SK-N-SH treated with all-trans-retinoic acid at 6 μM for 48 hours (cell line): ENCODE measurements at regions not wholly inside any gene's neighbourhood (a gene's known extent, or its start where the extent isn't known, plus 50 kb on each side); places are given as distances from the start of the nearest gene placed in this dataset.

ENCODE experiments used
- ARNTL ChIP-seq: fragments of 450-650 bp; formaldehyde crosslinking; IDR thresholded peaks from 2 replicates; pipeline ENCODE4 v1.5.0; 2020; ENCODE audit warnings: low read depth, mild to moderate bottlenecking, moderate library complexity, borderline replicate concordance
- ISL1 ChIP-seq: fragments of 250-450 bp; sonication (Bioruptor Pico); IDR thresholded peaks from 2 replicates; pipeline ENCODE4 v2.1.2; 2022; ENCODE audit warnings: mild to moderate bottlenecking, moderate library complexity
- OSR1 ChIP-seq: fragments of 250-450 bp; sonication (Bioruptor Pico); IDR thresholded peaks from 2 replicates; pipeline ENCODE4 v1.8.0; 2022; ENCODE audit warnings: moderate library complexity, mild to moderate bottlenecking, inconsistent platforms
- PPARA ChIP-seq: fragments of 250-450 bp; sonication (Bioruptor Pico); IDR thresholded peaks from 2 replicates; pipeline ENCODE4 v1.5.0; 2020; ENCODE audit warnings: mild to moderate bottlenecking, borderline replicate concordance
- TF ChIP-seq, protein P1 (sequence below): fragments of 250-450 bp; sonication (Bioruptor Pico); IDR thresholded peaks from 2 replicates; pipeline ENCODE4 v1.8.0; 2020; ENCODE audit warnings: mild to moderate bottlenecking, moderate library complexity, borderline replicate concordance
- TF ChIP-seq, protein P2 (sequence below): fragments of 250-450 bp; sonication (Bioruptor Pico); IDR thresholded peaks from 2 replicates; pipeline ENCODE4 v1.8.0; 2021; ENCODE audit warnings: low read depth, mild to moderate bottlenecking, moderate library complexity, borderline replicate concordance

- TF ChIP-seq, protein P1, sequence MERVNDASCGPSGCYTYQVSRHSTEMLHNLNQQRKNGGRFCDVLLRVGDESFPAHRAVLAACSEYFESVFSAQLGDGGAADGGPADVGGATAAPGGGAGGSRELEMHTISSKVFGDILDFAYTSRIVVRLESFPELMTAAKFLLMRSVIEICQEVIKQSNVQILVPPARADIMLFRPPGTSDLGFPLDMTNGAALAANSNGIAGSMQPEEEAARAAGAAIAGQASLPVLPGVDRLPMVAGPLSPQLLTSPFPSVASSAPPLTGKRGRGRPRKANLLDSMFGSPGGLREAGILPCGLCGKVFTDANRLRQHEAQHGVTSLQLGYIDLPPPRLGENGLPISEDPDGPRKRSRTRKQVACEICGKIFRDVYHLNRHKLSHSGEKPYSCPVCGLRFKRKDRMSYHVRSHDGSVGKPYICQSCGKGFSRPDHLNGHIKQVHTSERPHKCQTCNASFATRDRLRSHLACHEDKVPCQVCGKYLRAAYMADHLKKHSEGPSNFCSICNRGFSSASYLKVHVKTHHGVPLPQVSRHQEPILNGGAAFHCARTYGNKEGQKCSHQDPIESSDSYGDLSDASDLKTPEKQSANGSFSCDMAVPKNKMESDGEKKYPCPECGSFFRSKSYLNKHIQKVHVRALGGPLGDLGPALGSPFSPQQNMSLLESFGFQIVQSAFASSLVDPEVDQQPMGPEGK (CRISPR knock-in tag): no peak
- TF ChIP-seq, protein P2, sequence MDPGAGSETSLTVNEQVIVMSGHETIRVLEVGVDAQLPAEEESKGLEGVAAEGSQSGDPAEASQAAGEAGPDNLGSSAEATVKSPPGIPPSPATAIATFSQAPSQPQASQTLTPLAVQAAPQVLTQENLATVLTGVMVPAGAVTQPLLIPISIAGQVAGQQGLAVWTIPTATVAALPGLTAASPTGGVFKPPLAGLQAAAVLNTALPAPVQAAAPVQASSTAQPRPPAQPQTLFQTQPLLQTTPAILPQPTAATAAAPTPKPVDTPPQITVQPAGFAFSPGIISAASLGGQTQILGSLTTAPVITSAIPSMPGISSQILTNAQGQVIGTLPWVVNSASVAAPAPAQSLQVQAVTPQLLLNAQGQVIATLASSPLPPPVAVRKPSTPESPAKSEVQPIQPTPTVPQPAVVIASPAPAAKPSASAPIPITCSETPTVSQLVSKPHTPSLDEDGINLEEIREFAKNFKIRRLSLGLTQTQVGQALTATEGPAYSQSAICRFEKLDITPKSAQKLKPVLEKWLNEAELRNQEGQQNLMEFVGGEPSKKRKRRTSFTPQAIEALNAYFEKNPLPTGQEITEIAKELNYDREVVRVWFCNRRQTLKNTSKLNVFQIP: no peak
- TF ChIP-seq OSR1 (CRISPR knock-in tag) (no peak), PPARA (CRISPR knock-in tag) (no peak), ARNTL (CRISPR knock-in tag) (no peak), ISL1 (CRISPR knock-in tag) (no peak)
Measured at GRCh38 chr7:68862736-68863135, 735.5 kb upstream of the AUTS2 start.
